Glutamatergic neuron (in vitro differentiated cells): ENCODE measurements at regions not wholly inside any gene's neighbourhood (a gene's known extent, or its start where the extent isn't known, plus 50 kb on each side); places are given as distances from the start of the nearest gene placed in this dataset.

ENCODE experiments used
- DNase-seq: peaks from one replicate; pipeline ENCODE4 v3.0.0; 2022
- H3K27ac Mint-ChIP-seq: one replicate; pipeline ENCODE4 v1.8.0; 2020; ENCODE audit warnings: mild to moderate bottlenecking, mixed read lengths, inconsistent platforms; ENCODE audit not compliant: unreplicated experiment
- H3K27me3 Mint-ChIP-seq: one replicate; pipeline ENCODE4 v1.8.0; 2020; ENCODE audit warnings: mild to moderate bottlenecking, moderate library complexity, mixed read lengths, inconsistent platforms; ENCODE audit not compliant: unreplicated experiment
- H3K36me3 Mint-ChIP-seq: one replicate; pipeline ENCODE4 v1.8.0; 2020; ENCODE audit warnings: mild to moderate bottlenecking, mixed read lengths, inconsistent platforms; ENCODE audit not compliant: unreplicated experiment
- H3K4me1 Mint-ChIP-seq: one replicate; pipeline ENCODE4 v1.8.0; 2020; ENCODE audit warnings: mild to moderate bottlenecking, low read depth, mixed read lengths, inconsistent platforms; ENCODE audit not compliant: unreplicated experiment
- H3K4me3 Mint-ChIP-seq: one replicate; pipeline ENCODE4 v1.8.0; 2020; ENCODE audit warnings: mild to moderate bottlenecking, mixed read lengths, inconsistent platforms; ENCODE audit not compliant: unreplicated experiment
- H3K9me3 Mint-ChIP-seq: one replicate; pipeline ENCODE4 v1.8.0; 2020; ENCODE audit warnings: mild to moderate bottlenecking, moderate library complexity, mixed read lengths, inconsistent platforms; ENCODE audit not compliant: unreplicated experiment
- TF ChIP-seq, protein P1 (sequence below): fragments of 200-600 bp; sonication (generic); IDR thresholded peaks from one replicate; pipeline ENCODE4 v1.5.0; 2021; ENCODE audit not compliant: partially characterized antibody, unreplicated experiment

DNA sequence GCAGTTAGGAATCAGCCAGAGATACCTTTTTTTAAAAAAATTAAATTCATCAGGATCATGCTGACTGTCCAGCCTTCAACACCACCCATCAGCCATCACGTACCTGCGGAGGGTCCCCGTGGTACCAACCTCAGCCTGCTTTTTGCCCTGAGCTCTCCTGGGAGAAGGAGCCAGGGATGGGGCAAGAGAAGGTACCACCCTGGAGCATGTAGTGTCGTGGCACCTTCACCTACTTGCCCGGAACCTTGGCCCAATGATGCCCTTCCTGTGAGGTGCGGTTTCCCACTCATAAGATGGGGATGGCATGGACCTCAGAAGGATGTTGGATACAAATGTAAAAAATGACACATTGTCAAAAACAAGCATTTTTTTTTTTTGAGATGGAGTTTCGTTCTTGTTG is 88.4 kb upstream of the C1orf174 start:
- Mint-ChIP-seq H3K36me3 (peaks cover 5% of the 10 kb centered on the region), H3K27ac (no peak overlapping the region), H3K9me3 (peaks cover 11% of the 10 kb centered on the region), H3K4me1 (no peaks in the 10 kb centered on the region), H3K4me3 (no peak overlapping the region), H3K27me3 (peaks cover 6% of the 10 kb centered on the region)
- TF ChIP-seq, protein P1, sequence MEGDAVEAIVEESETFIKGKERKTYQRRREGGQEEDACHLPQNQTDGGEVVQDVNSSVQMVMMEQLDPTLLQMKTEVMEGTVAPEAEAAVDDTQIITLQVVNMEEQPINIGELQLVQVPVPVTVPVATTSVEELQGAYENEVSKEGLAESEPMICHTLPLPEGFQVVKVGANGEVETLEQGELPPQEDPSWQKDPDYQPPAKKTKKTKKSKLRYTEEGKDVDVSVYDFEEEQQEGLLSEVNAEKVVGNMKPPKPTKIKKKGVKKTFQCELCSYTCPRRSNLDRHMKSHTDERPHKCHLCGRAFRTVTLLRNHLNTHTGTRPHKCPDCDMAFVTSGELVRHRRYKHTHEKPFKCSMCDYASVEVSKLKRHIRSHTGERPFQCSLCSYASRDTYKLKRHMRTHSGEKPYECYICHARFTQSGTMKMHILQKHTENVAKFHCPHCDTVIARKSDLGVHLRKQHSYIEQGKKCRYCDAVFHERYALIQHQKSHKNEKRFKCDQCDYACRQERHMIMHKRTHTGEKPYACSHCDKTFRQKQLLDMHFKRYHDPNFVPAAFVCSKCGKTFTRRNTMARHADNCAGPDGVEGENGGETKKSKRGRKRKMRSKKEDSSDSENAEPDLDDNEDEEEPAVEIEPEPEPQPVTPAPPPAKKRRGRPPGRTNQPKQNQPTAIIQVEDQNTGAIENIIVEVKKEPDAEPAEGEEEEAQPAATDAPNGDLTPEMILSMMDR, result no peak
- DNase-seq, result no peak

DNA sequence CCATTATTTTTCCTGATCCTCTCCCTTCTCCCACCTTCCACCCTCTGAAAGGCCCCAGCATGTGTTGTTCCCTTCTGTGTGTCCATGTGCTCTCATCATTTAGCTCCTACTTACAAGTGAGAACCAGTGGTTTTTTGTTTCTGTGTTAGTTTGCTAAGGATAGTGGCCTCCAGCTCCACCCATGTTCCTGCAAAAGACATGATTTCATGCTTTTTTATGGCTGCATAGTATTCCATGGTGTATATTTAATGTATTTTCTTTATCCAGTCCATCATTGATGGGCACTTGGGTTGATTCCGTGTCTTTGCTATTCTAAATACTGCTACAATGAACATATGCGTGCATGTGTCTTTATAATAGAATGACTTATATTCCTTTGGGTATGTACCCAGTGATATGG is 89.4 kb upstream of the C1orf174 start:
- TF ChIP-seq, protein P1, result no peak
- no peak overlapping the region for H3K4me3 Mint-ChIP-seq
- H3K36me3 Mint-ChIP-seq, result peaks cover 5% of the 10 kb centered on the region
- peaks cover 13% of the 10 kb centered on the region for H3K9me3 Mint-ChIP-seq
- H3K4me1 Mint-ChIP-seq, result no peaks in the 10 kb centered on the region
- no peak overlapping the region for H3K27ac Mint-ChIP-seq
- H3K27me3 Mint-ChIP-seq, result peaks cover 6% of the 10 kb centered on the region
- no peak for DNase-seq

DNA sequence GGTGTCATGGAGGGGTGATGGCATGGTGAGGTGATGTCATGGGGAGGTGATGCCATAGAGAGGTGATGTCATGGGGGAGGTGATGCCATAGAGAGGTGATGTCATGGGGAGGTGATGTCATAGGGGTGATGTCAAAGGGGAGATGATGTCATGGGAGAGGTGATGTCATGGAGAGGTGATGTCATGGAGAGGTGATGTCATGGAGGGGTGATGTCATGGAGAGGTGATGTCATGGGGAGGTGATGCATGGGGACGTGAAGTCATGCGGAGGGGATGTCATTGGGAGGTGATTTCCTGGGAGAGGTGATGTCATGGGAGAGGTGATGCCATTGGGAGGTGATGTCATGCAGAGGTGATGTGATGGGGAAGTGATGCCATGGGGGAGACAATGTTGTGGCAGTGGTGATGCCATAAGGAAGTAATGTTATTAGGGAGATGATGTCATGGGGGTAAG is 92.1 kb upstream of the C1orf174 start:
- Mint-ChIP-seq H3K36me3 (peaks cover 10% of the 10 kb centered on the region), H3K27ac (no peak overlapping the region), H3K9me3 (peaks cover 14% of the 10 kb centered on the region), H3K4me1 (no peaks in the 10 kb centered on the region), H3K27me3 (peaks cover 6% of the 10 kb centered on the region), H3K4me3 (no peak overlapping the region)
- DNase-seq, result no peak
- TF ChIP-seq, protein P1, result no peak

DNA sequence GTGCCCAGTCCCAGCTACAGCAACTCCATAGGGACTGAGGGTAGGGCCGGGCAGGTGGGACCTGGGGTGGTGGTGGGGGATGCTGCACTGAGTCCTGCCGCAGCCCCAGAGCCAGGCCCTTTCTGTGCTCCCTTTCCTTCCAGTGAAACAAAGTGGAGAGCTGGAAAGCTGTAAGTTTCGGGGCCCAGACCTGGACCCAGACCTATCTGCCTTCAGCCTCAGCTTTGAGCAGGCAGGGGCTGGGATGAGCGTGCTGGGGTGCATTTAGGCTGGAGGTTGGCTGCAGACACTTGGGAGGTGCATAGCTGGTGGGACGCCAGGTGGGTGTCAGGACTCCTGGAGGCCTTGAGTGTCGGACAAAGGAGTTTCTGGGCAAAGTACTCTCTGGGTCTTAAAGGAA is 92.7 kb upstream of the C1orf174 start:
- H3K9me3 Mint-ChIP-seq, result peaks cover 13% of the 10 kb centered on the region
- peaks cover 4% of the 10 kb centered on the region for H3K27me3 Mint-ChIP-seq
- DNase-seq, result no peak
- H3K36me3 Mint-ChIP-seq, result peaks cover 11% of the 10 kb centered on the region
- no peak overlapping the region for H3K4me3 Mint-ChIP-seq
- TF ChIP-seq, protein P1, result no peak
- H3K27ac Mint-ChIP-seq, result no peak overlapping the region
- H3K4me1 Mint-ChIP-seq, result no peaks in the 10 kb centered on the region

DNA sequence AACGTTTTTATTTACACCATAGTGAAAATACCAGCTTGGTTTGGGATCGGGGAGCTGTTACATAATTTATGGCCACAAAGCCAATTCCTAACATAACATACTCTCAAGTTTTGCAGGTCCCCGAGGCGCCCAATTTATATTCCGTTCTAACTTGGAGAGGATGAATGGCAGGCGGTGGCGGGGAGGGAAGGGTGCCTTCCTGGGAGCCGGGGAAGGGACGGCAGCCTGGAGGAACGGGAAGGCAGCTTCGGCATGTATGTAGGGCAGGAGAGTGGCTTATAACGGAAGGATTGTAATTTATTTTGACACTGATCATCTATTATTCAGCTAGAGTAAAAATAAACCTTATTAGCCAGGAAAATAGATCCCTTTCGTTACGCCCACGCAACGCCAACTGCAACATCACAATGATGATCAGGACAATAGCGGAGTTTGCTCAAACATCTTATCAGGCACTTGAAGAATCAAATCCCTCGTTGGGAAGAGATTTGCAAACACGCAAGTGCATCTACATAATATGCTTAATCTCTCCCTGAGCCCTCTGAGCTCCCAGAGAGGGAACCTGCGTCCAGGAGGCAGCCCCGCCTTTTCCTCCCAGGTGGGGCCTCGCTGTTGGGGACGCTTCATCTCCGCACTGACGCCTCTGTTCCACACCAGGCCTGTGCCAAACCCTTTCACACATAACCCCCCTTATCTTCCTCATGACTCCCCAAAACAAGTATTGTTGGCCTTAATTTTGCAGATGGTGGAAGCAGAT is 93.7 kb upstream of the C1orf174 start:
- peaks cover 4% of the 10 kb centered on the region for H3K27me3 Mint-ChIP-seq
- no peaks in the 10 kb centered on the region for H3K4me1 Mint-ChIP-seq
- no peak for DNase-seq
- H3K27ac Mint-ChIP-seq, result no peak overlapping the region
- TF ChIP-seq, protein P1, result no peak
- H3K4me3 Mint-ChIP-seq, result no peak overlapping the region
- H3K36me3 Mint-ChIP-seq, result peaks cover 11% of the 10 kb centered on the region
- H3K9me3 Mint-ChIP-seq, result peaks cover 16% of the 10 kb centered on the region
